HepG2 (cell line): ENCODE measurements at regions not wholly inside any gene's neighbourhood (a gene's known extent, or its start where the extent isn't known, plus 50 kb on each side); places are given as distances from the start of the nearest gene placed in this dataset.

Source experiments
- ATAC-seq: fragments of 200-7000 bp; cut with Tn5 transposase; 3 replicates; pipeline ENCODE4 v1.9.1; 2020; ENCODE audit warnings: mild to moderate bottlenecking, moderate library complexity
- BruUV-seq: library from RNA; stranded (reverse); fragments of 400-500 nt; replicated peaks from 2 replicates; lab custom pipeline; 2021; lab: Mats Ljungman, UMichigan
- CTCF ChIA-PET: fragments of 300-600 bp; formaldehyde crosslinking; extraction: SDS; loops from one replicate; lab custom pipeline; 2021; ENCODE audit warnings: low total read pairs, inconsistent platforms, low intra/inter-chr PET ratio; lab: Yijun Ruan, JAX
- POLR2A ChIA-PET: fragments of 350-600 bp; sonication (Branson Sonifier 250); formaldehyde crosslinking; loops from one replicate; lab custom pipeline; 2020; ENCODE audit warnings: antibody characterized with exemption, inconsistent platforms; lab: Yijun Ruan, JAX
- DNase-seq: peaks from one replicate; pipeline ENCODE4 v3.0.0-alpha.2; 2015; ENCODE audit warnings: low spot score
- FAIRE-seq: peaks from 3 replicates; lab custom pipeline; 2011; peaks lifted over from hg19 to GRCh38; lab: Jason Lieb, UNC
- H2AFZ ChIP-seq: one replicate; pipeline ENCODE4 v1.6.1; 2011; ENCODE audit warnings: low read length, inconsistent platforms
- H3K27ac ChIP-seq: fragments of 300-600 bp; 3 replicates; pipeline ENCODE4 v1.8.0; 2011; ENCODE audit warnings: mixed run types, mild to moderate bottlenecking, mixed read lengths, low read length, inconsistent platforms; ENCODE audit not compliant: insufficient read depth; ENCODE audit errors: extremely low read length
- H3K27me3 ChIP-seq, 2 experiments: fragments of 200-600 bp in 1 of 2; 2 replicates in 1 of 2; 3 replicates in 1 of 2; pipeline versions ENCODE4 v1.6.0 to v1.8.0; 2011; ENCODE audit warnings: low read length in 2 of 2, mild to moderate bottlenecking in 2 of 2, moderate library complexity in 2 of 2, inconsistent platforms in 1 of 2; ENCODE audit not compliant: insufficient read depth in 2 of 2, control insufficient read depth in 1 of 2
- H3K36me3 ChIP-seq, 2 experiments: fragments of 200-600 bp in 1 of 2; replicated peaks in 1 of 2; 2 replicates in 1 of 2; 3 replicates in 1 of 2; pipeline versions ENCODE4 v1.5.1 to v1.8.0; 2011; ENCODE audit warnings: low read length in 2 of 2, inconsistent platforms in 1 of 2; ENCODE audit not compliant: insufficient read depth in 2 of 2, control insufficient read depth in 1 of 2
- H3K4me1 ChIP-seq: 2 replicates; pipeline ENCODE4 v1.5.1; 2012; ENCODE audit warnings: low read length, inconsistent platforms; ENCODE audit not compliant: insufficient read depth
- H3K4me2 ChIP-seq: 2 replicates; pipeline ENCODE4 v1.6.0; 2011; ENCODE audit warnings: low read depth, low read length, inconsistent platforms
- H3K4me3 ChIP-seq, 3 experiments: fragments of 200-600 bp in 1 of 3; sonication (generic), shearing (Covaris generic) in 1 of 3; replicated peaks in 1 of 3; 2 replicates each; pipeline ENCODE4 v1.5.1; 2011 to 2016; ENCODE audit warnings: low read length in 3 of 3, inconsistent platforms in 2 of 3, low read depth in 2 of 3, mild to moderate bottlenecking in 2 of 3, control low read depth in 1 of 3, mixed read lengths in 1 of 3; ENCODE audit not compliant: insufficient read depth in 1 of 3
- H3K79me2 ChIP-seq: one replicate; pipeline ENCODE4 v1.6.1; 2011; ENCODE audit warnings: low read length, inconsistent platforms; ENCODE audit not compliant: insufficient read depth
- H3K9ac ChIP-seq: 2 replicates; pipeline ENCODE4 v1.6.0; 2011; ENCODE audit warnings: mild to moderate bottlenecking, low read depth, low read length, inconsistent platforms; ENCODE audit not compliant: insufficient read depth
- H3K9me3 ChIP-seq: 2 replicates; pipeline ENCODE4 v1.5.1; 2012; ENCODE audit warnings: mild to moderate bottlenecking, low read length
- H4K20me1 ChIP-seq: 2 replicates; pipeline ENCODE4 v1.6.0; 2011; ENCODE audit warnings: inconsistent platforms, mild to moderate bottlenecking, low read length, moderate library complexity; ENCODE audit not compliant: insufficient read depth
- ATF7 ChIP-seq, 2 experiments: fragments of 450-650 bp in 1 of 2; sonication (generic) in 1 of 2; formaldehyde crosslinking in 1 of 2; IDR thresholded peaks; 2 replicates each; pipeline versions ENCODE4 v1.4.0 to v1.6.1; 2016 to 2020; ENCODE audit warnings: antibody characterized with exemption in 1 of 2, mild to moderate bottlenecking in 1 of 2, missing genetic modification reagents in 1 of 2
- MNT ChIP-seq: fragments of 450-650 bp; IDR thresholded peaks from 2 replicates; pipeline ENCODE4 v1.6.1; 2016
- PHF21A ChIP-seq: sonication (generic); formaldehyde crosslinking; IDR thresholded peaks from 2 replicates; pipeline ENCODE4 v1.5.0; 2020; ENCODE audit warnings: mild to moderate bottlenecking, missing genetic modification reagents
- SIX4 ChIP-seq: sonication (generic); formaldehyde crosslinking; IDR thresholded peaks from 2 replicates; pipeline ENCODE4 v1.4.0; 2020; ENCODE audit warnings: missing genetic modification reagents
- ZNF512B ChIP-seq: sonication (generic); formaldehyde crosslinking; IDR thresholded peaks from 2 replicates; pipeline ENCODE4 v1.5.1; 2020; ENCODE audit warnings: missing genetic modification reagents, mild to moderate bottlenecking, borderline replicate concordance
- ZNF878 ChIP-seq: sonication (generic); formaldehyde crosslinking; IDR thresholded peaks from 2 replicates; pipeline ENCODE4 v1.8.1; 2023; ENCODE audit warnings: mild to moderate bottlenecking, missing genetic modification reagents, moderate library complexity
- WGBS: methylation state at CpG from one replicate; pipeline ENCODE4 v1.1.6; 2017; ENCODE audit warnings: low lambda C conversion rate; 5-methylcytosine and 5-hydroxymethylcytosine counted together
- in situ Hi-C: cut with HindIII; loops from 2 replicates; pipeline ENCODE4 v1.10.0; 2017; ENCODE audit warnings: low pct_unique_long_range_greater_than_20kb; ENCODE audit not compliant: extremely low pct_ligation_motif_present
- intact Hi-C: fragments of 100-400 bp; cut with micrococcal nuclease; formaldehyde crosslinking; loops from one replicate; pipeline ENCODE4 v1.10.0; 2022; ENCODE audit not compliant: unreplicated experiment

DNA sequence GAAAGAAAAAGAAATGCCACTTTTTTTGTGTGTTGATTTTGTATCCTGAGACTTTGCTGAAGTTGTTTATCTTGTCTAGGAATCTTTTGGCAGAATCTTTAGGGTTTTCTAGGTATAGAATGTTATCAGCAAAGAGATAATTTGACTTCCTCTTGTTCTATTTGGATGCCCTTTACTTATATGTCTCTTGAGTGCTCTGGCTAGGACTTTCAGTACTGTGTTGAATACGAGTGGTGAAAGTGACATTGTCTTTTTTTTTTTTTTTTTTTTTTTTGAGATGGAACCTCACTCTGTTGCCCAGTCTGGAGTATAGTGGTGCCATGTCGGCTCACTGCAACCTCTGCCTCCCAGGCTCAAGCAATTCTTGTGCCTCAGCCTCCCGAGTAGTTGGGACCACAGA, 64.7 kb upstream of the NPHP3 start:
- in situ Hi-C loops: no loop called here
- CTCF ChIA-PET: no interaction called here
- WGBS: 10% methylated on average over 3 of the region's 3 CpGs

DNA sequence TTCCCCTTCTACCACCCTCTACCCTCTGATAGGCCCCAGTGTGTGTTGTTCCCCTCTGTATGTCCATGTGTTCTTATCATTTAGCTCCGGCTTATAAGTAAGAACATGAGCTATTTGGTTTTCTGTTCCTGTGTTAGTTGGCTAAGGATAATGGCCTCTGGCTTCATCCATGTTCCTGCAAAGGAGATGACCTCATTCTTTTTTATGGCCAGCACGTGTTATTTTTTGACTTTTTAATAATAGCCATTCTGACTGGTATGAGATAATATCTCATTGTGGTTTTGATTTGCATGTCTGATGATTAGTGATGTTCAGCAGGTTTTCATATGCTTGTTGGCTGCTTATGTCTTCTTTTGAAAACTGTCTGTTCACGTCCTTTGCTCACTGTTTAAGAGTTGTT, 63.1 kb upstream of the NPHP3 start:
- Histone ChIP-seq H3K9me3 (no peaks in the 10 kb centered on the region), H4K20me1 (no peaks in the 10 kb centered on the region), H3K36me3 (no peaks in the 10 kb centered on the region), H3K9ac (no peak overlapping the region), H3K27me3 (no peaks in the 10 kb centered on the region; a peak in 1 of 5 replicates), H2AFZ (no peak overlapping the region), H3K27ac (no peak overlapping the region), H3K4me1 (no peaks in the 10 kb centered on the region), H3K4me2 (no peak overlapping the region), H3K79me2 (no peaks in the 10 kb centered on the region), H3K4me3 (no peak overlapping the region)
- no peak for DNase-seq
- BruUV-seq: no TSS peak
- no peak for FAIRE-seq
- TF ChIP-seq MNT: 0 out of 2 replicates have a peak, but pooled peaks have one; percentile 6
- peak; percentile 77 for TF ChIP-seq ATF7 (IDR thresholded peaks at IDR 0.05)
- TF ChIP-seq ATF7 (CRISPR knock-in tag; IDR thresholded peaks at IDR 0.05): no peak
- no peak for TF ChIP-seq ZNF512B
- no peak for ATAC-seq
- CTCF ChIA-PET: no interaction called here
- POLR2A ChIA-PET: no interaction called here
- intact Hi-C loops: no loop called here
- in situ Hi-C loops: no loop called here
- WGBS: 4% methylated on average over 3 of the region's 3 CpGs

More for the DNA sequence above, 64.7 kb upstream of the NPHP3 start:
- intact Hi-C loops: no loop called here
- no peaks in the 10 kb centered on the region; a peak in 2 of 5 replicates for H3K27me3 ChIP-seq
- DNase-seq: no peak
- H3K9ac ChIP-seq: no peak overlapping the region
- no peaks in the 10 kb centered on the region for H4K20me1 ChIP-seq
- TF ChIP-seq SIX4 (CRISPR knock-in tag) (no peak), ZNF878 (CRISPR knock-in tag) (no peak), PHF21A (CRISPR knock-in tag) (no peak)
- H3K36me3 ChIP-seq: no peaks in the 10 kb centered on the region
- H2AFZ ChIP-seq: no peak overlapping the region
- POLR2A ChIA-PET: no interaction called here
- H3K27ac ChIP-seq: no peak overlapping the region
- no peak overlapping the region for H3K4me2 ChIP-seq
- no peaks in the 10 kb centered on the region for H3K9me3 ChIP-seq
- no peak overlapping the region for H3K4me3 ChIP-seq
- no TSS peak for BruUV-seq
- H3K79me2 ChIP-seq: no peaks in the 10 kb centered on the region
- H3K4me1 ChIP-seq: no peaks in the 10 kb centered on the region
- no peak for ATAC-seq
- no peak for FAIRE-seq
